ENCODE measurements at regions not wholly inside any gene's neighbourhood (a gene's known extent, or its start where the extent isn't known, plus 50 kb on each side); places are given as distances from the start of the nearest gene placed in this dataset.

DNA sequence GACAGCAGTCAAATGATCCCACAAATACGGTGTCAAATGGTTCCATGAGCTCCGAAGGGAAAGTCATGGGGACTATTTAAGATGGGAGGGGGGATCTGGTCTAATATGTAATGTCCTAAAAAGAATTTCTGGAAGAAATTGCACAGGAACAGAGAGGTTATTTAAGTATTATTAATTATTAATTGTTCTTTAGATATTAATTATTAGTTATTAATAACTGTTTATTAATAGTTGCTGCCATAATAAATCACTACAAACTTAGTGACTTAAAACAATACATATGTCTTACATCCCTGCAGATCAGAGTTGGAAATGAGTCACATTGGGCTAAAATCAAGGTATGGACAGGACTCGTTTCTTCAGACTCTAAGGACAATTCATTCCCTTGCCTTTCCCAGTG, 588.2 kb upstream of the NR2F2 start:
- no peaks in the 10 kb centered on the region for H3K36me3 Mint-ChIP-seq (ENCODE audit: low read depth)
- Histone ChIP-seq H3F3A (replicated peaks; ENCODE audit: low read depth) (no peaks in the 10 kb centered on the region), H3K9me2 (ENCODE audit: insufficient read depth) (peaks cover 15% of the 10 kb centered on the region; the same call in 1 of the 2 replicates), H4K20me1 (replicated peaks; ENCODE audit: insufficient read depth) (no peaks in the 10 kb centered on the region), H3K4me1 (ENCODE audit: insufficient read depth) (no peaks in the 10 kb centered on the region), H3K27ac (ENCODE audit: low read depth) (no peak overlapping the region), H3K36me3 (ENCODE audit: insufficient read depth) (no peaks in the 10 kb centered on the region), H3K27me3 (ENCODE audit: insufficient read depth) (no peaks in the 10 kb centered on the region), H3K4me2 (no peak overlapping the region), H3K79me2 (replicated peaks; ENCODE audit: insufficient read depth) (no peaks in the 10 kb centered on the region), H2AFZ (no peak overlapping the region), H3K4me3 (no peak overlapping the region)
- ATAC-seq (no peak), DNase-seq (ENCODE audit: low spot score) (no peak)
- peaks cover 2% of the 10 kb centered on the region for H3K27me3 Mint-ChIP-seq (ENCODE audit: insufficient read depth, low read depth, poor library complexity)
- H3K27ac Mint-ChIP-seq = no peak overlapping the region
- H3K4me3 Mint-ChIP-seq = no peak overlapping the region
- H3K9me3 Mint-ChIP-seq = no peaks in the 10 kb centered on the region
- TF ChIP-seq STAT1 (IDR thresholded peaks at IDR 0.05; ENCODE audit: unreplicated experiment) (no peak), EZH2phosphoT487 (IDR thresholded peaks at IDR 0.05; ENCODE audit: unreplicated experiment) (no peak), ZNF114 (CRISPR knock-in tag; IDR thresholded peaks at IDR 0.05) (no peak), EZH2 (IDR thresholded peaks at IDR 0.05; ENCODE audit: low read depth, unreplicated experiment) (no peak), ZNF331 (CRISPR knock-in tag; IDR thresholded peaks at IDR 0.05; ENCODE audit: low read depth) (no peak), POLR2AphosphoS5 (IDR thresholded peaks at IDR 0.05; ENCODE audit: low read depth) (no peak), JUNB (IDR thresholded peaks at IDR 0.05; ENCODE audit: unreplicated experiment) (no peak), NANOG (IDR thresholded peaks at IDR 0.05; ENCODE audit: borderline replicate concordance) (no peak), CREB1 (CRISPR knock-in tag; IDR thresholded peaks at IDR 0.05; ENCODE audit: low read depth) (no peak)
- TF ChIP-seq, protein P1, sequence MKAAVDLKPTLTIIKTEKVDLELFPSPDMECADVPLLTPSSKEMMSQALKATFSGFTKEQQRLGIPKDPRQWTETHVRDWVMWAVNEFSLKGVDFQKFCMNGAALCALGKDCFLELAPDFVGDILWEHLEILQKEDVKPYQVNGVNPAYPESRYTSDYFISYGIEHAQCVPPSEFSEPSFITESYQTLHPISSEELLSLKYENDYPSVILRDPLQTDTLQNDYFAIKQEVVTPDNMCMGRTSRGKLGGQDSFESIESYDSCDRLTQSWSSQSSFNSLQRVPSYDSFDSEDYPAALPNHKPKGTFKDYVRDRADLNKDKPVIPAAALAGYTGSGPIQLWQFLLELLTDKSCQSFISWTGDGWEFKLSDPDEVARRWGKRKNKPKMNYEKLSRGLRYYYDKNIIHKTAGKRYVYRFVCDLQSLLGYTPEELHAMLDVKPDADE (IDR thresholded peaks at IDR 0.05) = no peak
- TF ChIP-seq, protein P2, sequence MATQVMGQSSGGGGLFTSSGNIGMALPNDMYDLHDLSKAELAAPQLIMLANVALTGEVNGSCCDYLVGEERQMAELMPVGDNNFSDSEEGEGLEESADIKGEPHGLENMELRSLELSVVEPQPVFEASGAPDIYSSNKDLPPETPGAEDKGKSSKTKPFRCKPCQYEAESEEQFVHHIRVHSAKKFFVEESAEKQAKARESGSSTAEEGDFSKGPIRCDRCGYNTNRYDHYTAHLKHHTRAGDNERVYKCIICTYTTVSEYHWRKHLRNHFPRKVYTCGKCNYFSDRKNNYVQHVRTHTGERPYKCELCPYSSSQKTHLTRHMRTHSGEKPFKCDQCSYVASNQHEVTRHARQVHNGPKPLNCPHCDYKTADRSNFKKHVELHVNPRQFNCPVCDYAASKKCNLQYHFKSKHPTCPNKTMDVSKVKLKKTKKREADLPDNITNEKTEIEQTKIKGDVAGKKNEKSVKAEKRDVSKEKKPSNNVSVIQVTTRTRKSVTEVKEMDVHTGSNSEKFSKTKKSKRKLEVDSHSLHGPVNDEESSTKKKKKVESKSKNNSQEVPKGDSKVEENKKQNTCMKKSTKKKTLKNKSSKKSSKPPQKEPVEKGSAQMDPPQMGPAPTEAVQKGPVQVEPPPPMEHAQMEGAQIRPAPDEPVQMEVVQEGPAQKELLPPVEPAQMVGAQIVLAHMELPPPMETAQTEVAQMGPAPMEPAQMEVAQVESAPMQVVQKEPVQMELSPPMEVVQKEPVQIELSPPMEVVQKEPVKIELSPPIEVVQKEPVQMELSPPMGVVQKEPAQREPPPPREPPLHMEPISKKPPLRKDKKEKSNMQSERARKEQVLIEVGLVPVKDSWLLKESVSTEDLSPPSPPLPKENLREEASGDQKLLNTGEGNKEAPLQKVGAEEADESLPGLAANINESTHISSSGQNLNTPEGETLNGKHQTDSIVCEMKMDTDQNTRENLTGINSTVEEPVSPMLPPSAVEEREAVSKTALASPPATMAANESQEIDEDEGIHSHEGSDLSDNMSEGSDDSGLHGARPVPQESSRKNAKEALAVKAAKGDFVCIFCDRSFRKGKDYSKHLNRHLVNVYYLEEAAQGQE (IDR thresholded peaks at IDR 0.05; ENCODE audit: unreplicated experiment) = no peak
- TF ChIP-seq, protein P3, sequence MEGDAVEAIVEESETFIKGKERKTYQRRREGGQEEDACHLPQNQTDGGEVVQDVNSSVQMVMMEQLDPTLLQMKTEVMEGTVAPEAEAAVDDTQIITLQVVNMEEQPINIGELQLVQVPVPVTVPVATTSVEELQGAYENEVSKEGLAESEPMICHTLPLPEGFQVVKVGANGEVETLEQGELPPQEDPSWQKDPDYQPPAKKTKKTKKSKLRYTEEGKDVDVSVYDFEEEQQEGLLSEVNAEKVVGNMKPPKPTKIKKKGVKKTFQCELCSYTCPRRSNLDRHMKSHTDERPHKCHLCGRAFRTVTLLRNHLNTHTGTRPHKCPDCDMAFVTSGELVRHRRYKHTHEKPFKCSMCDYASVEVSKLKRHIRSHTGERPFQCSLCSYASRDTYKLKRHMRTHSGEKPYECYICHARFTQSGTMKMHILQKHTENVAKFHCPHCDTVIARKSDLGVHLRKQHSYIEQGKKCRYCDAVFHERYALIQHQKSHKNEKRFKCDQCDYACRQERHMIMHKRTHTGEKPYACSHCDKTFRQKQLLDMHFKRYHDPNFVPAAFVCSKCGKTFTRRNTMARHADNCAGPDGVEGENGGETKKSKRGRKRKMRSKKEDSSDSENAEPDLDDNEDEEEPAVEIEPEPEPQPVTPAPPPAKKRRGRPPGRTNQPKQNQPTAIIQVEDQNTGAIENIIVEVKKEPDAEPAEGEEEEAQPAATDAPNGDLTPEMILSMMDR (conservative IDR thresholded peaks at IDR 0.05; ENCODE audit: low read depth in 2 of 2) = no peak
- TF ChIP-seq, protein P4, sequence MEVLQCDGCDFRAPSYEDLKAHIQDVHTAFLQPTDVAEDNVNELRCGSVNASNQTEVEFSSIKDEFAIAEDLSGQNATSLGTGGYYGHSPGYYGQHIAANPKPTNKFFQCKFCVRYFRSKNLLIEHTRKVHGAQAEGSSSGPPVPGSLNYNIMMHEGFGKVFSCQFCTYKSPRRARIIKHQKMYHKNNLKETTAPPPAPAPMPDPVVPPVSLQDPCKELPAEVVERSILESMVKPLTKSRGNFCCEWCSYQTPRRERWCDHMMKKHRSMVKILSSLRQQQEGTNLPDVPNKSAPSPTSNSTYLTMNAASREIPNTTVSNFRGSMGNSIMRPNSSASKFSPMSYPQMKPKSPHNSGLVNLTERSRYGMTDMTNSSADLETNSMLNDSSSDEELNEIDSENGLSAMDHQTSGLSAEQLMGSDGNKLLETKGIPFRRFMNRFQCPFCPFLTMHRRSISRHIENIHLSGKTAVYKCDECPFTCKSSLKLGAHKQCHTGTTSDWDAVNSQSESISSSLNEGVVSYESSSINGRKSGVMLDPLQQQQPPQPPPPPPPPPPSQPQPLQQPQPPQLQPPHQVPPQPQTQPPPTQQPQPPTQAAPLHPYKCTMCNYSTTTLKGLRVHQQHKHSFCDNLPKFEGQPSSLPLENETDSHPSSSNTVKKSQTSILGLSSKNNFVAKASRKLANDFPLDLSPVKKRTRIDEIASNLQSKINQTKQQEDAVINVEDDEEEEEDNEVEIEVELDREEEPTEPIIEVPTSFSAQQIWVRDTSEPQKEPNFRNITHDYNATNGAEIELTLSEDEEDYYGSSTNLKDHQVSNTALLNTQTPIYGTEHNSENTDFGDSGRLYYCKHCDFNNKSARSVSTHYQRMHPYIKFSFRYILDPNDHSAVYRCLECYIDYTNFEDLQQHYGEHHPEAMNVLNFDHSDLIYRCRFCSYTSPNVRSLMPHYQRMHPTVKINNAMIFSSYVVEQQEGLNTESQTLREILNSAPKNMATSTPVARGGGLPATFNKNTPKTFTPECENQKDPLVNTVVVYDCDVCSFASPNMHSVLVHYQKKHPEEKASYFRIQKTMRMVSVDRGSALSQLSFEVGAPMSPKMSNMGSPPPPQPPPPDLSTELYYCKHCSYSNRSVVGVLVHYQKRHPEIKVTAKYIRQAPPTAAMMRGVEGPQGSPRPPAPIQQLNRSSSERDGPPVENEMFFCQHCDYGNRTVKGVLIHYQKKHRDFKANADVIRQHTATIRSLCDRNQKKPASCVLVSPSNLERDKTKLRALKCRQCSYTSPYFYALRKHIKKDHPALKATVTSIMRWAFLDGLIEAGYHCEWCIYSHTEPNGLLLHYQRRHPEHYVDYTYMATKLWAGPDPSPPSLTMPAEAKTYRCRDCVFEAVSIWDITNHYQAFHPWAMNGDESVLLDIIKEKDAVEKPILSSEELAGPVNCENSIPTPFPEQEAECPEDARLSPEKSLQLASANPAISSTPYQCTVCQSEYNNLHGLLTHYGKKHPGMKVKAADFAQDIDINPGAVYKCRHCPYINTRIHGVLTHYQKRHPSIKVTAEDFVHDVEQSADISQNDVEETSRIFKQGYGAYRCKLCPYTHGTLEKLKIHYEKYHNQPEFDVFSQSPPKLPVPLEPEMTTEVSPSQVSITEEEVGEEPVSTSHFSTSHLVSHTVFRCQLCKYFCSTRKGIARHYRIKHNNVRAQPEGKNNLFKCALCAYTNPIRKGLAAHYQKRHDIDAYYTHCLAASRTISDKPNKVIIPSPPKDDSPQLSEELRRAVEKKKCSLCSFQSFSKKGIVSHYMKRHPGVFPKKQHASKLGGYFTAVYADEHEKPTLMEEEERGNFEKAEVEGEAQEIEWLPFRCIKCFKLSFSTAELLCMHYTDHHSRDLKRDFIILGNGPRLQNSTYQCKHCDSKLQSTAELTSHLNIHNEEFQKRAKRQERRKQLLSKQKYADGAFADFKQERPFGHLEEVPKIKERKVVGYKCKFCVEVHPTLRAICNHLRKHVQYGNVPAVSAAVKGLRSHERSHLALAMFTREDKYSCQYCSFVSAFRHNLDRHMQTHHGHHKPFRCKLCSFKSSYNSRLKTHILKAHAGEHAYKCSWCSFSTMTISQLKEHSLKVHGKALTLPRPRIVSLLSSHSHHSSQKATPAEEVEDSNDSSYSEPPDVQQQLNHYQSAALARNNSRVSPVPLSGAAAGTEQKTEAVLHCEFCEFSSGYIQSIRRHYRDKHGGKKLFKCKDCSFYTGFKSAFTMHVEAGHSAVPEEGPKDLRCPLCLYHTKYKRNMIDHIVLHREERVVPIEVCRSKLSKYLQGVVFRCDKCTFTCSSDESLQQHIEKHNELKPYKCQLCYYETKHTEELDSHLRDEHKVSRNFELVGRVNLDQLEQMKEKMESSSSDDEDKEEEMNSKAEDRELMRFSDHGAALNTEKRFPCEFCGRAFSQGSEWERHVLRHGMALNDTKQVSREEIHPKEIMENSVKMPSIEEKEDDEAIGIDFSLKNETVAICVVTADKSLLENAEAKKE (CRISPR knock-in tag; IDR thresholded peaks at IDR 0.05) = no peak
- H3K4me1 Mint-ChIP-seq = no peaks in the 10 kb centered on the region
